GM18502 (cell line): ENCODE measurements at regions not wholly inside any gene's neighbourhood (a gene's known extent, or its start where the extent isn't known, plus 50 kb on each side); places are given as distances from the start of the nearest gene placed in this dataset.
"Not testable (repeated sequence)": the region's sequence is repeated elsewhere in the genome, so short reads cannot be mapped to it uniquely, and the experiment has no call there.

ENCODE experiments used
- ATAC-seq: cut with Tn5 transposase; IDR thresholded peaks from one replicate; pipeline ENCODE4 v1.9.1; 2021; ENCODE audit warnings: mild to moderate bottlenecking; ENCODE audit not compliant: unreplicated experiment, poor library complexity

DNA sequence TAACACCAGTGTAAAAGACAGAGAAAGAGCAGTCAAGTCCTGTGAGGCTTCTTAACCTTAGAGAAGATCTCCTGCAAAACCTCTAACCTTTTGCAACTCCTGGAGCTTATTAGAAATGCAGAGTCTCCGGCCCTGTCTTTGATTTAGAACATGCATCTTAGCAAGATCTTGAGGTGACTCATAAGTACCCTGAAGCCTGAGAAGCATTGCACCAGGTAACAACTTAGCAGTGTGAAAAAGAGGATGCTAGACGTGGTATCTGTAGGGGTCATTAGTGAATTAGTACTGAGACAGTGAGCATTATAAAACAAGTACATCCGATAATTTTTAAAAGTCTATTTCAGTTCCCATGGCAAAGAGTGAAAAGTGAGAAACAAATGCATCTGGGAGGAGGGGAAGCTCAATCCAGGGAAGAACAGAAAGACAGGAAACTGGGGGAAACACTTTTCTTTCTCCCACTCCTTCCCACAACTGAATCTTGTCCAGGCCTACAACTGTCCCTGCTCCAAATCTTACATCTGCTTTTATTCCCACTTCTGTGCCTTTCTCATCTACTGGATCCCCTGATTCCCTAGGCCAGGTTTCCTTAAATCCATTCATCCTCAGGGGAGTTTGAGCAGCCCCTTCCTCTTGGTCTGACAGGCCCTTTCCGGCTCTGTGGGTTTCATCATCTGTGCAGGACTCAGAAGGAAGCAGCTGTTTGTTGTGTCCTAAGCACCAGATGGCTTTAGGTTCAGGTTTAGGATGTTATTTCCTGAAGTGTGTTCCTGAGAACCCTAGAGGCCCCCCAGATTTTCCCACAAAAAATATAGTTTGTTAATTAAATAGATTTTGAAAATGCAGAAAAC lies 128.1 kb upstream of the IL12A start:
- peak; percentile 33 for ATAC-seq

DNA sequence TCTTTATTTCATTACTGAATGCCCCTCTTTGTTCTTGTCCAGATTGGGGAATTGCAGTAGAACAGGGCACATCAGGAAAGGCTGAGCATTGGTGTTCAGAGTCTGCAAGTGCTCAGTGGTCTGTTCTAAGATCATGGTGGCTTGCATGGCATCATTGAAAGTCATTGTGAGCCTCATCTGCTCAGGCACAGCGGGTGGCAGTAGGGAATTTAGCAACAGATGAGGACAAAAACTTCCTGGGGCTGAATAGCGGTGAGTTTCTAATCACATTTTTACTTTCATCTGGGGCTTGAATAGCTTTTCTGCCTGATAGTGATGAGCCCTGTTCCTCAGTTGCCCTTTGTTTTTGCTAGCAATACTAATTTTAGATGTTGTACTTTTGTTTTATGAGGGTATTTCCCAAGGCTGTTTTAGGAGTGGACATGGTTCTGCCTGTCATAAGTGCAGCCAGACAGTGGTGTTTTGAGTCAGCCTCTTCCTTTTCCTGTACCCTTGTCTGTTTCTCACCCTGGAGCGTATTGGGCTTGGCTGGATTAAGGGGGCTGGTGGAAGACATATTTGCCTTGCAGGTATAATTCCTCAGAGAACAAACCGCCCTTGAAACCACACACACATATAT lies 127.2 kb upstream of the IL12A start:
- ATAC-seq = peak; percentile 77

DNA sequence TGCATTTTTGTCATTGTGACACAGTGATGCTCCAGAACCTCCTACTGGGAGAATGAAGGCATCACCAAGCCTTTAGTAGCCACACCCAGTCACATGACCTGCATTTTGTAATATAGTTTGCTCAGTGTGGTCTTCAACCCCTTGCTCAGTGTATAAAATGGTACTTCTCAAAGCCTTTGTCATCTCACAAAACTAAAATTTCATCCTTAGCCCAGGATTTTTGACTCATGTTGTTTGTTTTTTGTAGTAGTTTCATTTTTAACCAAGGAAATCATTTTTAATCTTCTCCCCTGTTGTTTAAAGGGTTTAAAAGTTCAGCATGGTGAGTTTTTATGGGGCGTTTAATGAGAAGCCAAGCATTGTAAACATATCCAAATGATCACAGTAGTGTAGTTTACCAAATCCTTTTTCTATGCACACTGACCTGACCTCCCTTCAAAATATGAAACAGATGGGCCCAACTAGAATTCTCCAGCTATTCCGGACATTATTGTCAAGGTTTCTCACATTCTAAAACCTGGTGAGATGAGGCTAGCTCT lies 123.5 kb upstream of the IL12A start:
- no peak for ATAC-seq

DNA sequence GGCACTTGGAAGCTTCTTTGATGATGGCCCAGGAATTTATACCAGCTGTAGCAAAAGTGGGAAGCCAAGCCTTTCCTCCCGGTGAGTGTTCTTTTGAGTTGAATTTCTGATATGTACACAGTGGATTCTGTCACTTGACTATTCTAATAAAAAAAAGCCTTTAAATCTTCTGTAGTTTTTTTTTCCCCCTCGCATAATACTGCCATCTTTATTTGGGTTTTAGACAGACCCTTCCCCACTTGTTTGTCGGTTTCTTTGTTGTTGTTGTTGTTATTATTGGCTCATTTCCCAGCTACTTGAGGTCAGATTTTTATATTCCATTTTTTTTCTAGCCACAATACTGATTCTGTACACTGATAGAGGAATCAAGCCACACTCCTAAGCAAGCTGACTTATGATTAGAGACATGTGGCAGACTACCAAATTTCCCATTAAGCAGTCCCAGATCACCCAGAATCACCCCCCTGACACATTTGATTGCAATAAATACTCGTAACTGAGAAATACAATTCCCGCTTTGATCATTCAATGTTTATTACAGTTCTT lies 122.4 kb upstream of the IL12A start:
- ATAC-seq = no peak

DNA sequence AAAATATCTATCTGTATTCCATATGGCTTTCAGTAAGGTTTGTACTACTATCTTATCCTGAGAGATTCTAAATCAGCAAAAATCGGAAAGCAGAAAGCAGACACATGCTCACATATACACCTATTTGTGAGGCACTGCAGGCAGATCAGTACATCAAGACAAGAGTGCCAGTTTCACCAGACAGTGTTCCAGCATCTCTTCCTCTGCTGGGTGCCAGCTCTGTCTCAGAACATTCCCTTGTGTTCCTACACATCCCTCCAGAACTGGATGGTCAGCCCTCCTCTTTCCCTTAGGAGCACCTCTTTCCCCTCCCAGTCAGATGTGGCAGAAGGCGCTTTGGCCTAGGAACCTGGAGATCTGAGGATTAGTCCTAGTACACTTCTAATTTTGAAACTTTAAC lies 121.3 kb upstream of the IL12A start:
- no peak for ATAC-seq

DNA sequence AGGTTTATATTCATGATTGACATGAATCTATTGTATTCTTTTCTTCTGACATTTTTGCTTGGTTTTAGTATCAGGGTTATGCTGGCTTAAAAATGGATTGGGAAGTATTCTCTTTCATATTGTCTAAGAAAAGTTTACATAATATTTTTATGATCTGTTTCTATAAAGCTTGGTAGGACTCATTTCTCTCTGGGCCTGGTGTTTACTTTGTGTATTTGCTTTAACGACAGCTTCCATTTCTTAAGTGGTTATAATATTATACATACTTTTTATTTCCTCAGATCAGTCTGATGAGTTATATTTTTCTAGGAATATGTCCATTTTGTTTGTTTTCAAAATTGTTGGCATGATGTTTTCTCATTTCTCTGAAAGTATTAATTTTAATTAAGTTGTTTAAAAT lies 117.9 kb upstream of the IL12A start:
- no peak for ATAC-seq

DNA sequence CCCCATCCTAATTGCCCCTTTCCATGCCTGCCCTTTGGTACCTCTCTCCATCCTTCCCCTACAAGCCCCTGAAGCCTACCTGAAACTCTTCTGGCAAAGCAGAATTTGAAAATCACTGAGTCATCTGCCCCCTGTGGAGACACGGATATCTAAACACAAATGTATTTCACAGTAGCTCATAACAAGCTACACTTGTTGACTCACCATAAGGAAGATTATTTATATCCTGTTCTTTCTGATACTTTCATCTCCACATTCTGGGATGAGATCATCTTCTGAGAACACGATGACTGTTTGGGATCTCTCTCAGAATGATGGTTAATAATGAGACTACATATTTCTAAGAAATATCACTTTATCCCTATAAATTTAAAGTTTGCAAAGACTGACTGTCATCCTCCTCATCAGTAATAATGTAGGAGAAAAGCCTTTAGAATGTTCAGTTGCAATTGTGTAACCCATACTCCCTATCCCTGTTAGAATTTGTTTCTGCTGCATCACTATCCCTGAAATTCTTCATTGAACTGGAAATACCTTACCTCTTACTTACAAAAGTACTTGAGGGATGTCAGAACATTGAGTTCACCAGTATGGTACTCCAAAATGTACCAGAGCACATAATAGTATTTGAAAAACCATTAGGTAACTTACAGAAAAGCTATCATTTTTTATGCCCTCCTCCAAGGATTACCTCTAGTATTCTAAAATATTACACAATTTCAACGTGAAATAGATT lies 116.1 kb upstream of the IL12A start:
- peak; percentile 67 for ATAC-seq

DNA sequence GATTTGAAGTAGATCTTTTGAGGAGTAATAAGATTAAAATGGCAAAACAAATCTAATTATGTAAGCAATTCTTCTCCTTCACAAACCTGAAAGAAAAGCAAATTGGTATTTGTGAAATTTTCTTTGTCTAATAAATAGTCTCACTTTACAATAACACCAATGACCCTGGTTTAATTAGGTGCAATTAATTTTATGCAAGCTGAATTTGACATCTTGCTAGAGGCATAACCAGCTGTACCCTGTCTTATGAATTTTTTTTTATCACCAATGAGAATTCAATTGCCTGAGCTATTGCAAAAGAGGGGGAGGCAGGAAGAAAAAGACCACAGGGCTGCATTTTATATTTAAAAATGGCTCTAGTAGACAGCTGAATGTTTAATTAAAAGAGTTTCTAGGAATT lies 113.5 kb upstream of the IL12A start:
- no peak for ATAC-seq

DNA sequence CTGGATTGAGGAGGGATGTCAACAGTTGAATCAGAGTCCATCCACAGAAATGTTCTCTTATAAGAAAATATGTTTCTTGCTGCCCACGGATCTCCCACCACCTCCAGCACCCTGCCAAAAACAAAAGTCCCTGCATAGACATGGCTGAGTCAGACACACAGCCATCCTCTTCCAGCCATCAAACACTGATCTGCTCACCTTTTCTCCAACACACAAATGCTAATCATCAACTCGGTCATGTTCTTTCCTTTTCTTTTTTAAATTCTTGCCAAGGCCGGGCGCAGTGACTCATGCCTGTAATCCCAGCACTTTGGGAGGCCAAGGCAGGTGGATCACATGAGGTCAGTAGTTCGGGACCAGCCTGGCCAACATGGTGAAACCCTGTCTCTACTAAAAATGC lies 110.7 kb upstream of the IL12A start:
- ATAC-seq = no peak

DNA sequence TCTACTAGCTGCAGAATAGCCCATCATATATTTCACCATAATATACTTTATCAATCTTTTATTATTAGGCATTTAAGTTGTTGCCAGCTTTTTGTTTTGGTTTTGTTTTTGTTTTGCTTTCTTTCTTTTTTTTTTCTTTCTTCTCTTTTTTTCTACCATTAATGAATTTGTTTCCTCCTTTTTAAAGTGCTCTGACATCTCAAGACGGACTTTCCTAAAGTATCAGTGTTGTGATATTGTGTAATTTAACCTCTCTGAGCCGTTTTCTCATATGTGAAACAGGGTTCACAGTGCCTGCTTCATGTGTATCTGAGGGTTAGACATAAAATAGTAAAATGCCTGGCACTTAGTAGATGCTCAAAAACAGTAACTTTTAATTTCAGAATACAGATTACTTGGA lies 109.5 kb upstream of the IL12A start:
- no peak for ATAC-seq

DNA sequence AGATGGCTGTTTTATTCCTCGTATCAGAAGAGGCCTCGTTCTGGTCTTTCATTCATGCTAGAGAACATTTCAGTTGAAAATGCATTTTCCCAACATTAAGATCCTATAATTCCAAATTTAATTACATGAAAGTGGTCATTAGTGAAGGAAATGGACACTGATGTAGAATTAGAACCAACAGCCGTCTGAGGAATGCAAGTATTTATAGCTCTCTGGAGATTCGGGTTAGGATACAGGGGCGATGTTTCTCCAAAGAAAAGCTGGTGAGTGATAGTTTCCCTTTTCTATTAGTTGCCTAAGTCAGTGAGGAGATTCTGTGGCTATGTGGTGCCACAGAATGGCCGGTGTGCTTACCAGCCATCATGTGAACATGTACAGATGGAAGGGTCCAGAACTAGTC lies 109.0 kb upstream of the IL12A start:
- no peak for ATAC-seq

DNA sequence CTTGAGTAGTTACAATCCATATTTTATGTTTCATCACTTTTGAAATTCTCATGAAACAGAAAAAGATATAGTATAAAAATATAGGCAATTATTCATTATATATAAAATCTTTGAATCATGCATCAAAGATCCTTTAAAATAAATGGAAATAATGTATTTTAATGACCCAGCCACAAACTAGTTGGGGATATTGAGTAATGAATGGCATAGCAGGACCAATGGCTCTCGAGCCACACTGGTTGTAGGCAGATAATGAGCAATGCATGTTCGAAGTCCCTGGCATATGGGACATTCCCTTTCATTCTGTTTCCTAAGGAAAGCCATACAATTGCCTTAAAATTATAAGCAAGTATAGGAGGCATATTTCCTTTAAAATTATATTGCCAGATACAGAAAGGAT lies 107.4 kb upstream of the IL12A start:
- ATAC-seq = no peak

DNA sequence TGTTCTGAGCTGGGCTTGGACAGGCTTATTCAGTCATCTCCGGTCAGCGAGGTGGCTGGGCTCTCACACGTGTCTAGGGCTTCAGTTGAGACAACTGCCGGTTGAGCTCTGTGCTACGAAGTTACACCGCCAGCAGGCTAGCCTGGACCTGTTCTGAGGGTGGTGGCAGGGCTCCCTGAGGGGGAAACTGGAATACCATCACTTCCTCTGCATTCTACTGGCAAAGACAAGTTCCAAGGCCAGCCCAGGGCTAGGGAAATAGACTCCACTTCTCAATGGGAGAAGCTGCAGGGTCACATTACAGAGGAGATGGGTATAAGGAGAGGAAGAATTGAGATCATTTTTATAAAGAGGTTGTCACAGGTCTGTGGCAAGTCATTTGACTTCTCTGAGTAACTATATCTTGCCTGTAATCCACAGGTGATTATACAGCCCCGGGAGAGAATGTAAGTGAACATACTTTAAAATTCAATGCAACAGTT lies 106.8 kb upstream of the IL12A start:
- no peak for ATAC-seq

DNA sequence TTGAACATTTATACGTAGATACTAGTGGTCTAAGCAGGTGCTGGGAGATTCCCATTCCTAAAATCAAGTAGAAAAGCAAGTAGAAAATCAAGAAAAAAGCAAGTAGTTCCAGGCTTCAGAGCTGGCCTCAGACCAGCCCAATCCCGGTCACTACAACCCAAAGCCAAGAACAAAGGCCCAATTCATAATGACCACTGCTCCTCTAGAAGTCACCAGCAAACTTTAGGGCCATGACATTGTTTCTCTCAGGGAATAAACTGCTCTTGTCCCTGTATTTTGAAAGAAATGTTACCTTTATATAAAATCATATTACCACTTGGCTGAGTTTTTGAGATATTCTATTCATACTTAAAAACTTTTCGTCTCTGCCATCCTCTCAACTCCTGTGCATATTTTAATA lies 106.3 kb upstream of the IL12A start:
- ATAC-seq = no peak

DNA sequence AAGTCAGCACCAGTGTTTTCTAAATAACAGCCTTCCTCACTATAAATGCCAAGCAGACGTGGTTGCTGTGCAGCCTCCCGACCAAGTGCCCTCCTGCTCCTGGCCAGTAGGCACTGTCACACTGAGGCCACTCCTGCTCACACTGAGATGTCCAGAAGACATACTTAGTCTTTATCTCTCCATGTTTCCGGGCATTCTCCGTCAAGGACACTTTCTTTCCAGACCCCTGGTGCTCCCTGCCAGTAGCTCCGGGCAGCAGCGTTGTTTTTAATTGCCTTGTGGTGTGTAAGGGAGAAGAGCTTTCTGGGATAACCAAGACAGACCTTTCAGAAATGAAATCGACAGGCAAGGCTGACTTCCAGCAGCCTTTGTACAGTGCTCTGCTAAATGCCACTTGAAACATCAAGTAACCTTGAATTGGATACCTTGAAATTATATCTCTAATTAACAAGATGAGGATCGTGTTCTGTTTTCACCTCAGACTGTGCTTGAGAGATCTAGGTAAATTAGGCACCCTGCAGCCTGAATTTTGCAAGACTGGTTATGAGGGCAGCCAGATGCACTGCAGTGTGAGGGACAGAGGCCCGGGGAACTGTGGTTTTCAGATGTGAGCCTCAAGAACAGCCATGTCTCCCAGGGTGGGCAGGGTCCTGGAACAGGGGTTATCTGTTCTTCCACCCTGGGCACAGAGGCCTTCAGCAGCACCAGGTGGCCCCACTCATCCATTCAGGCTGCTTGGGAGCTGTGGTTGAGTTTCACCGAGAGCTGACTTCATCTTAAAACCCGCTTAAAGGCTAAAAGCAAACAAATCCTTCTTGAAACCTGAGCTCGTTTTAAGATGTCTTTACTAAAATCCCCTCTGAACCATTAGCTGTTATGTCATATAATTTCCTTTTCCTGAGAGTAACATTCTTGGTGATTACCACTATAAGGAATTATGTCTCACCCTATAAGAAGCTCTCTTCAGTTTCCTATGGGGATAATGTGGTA lies 105.5 kb upstream of the IL12A start:
- no peak for ATAC-seq

DNA sequence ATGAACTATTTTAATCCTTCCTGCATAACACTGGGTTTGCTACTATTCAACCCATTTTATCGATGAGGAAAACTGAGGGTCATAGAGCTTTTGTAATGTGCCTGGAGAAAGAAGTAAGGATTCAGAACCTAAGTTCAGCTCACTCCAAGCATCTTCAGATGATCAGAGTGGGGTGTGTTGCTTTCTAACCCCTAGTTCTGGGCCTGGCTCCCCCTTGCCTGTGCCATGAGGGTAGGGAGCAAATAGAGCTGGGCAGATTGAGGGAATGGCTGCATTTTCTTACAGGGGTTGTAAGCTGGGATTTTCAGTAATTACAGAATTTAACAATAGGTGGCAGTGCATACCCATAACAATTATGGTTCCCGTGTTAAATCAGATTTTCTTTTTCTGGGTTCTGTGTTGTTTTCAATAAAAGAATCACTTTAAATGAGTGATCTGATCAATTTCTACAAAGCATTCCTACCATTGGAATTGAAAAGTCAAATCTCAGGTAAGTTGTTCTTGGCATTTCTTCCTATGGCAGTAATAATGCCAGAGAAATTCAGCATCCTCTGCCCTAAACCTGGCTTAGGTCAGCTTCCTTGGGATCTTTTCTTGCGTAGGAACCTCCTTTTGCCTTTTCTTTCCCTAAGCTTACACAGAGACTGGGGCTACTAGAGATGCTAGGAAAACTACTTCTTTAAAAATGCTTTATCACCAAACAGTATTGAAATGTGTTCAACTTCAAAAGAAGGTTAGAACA lies 103.8 kb upstream of the IL12A start:
- peak; percentile 66 for ATAC-seq

DNA sequence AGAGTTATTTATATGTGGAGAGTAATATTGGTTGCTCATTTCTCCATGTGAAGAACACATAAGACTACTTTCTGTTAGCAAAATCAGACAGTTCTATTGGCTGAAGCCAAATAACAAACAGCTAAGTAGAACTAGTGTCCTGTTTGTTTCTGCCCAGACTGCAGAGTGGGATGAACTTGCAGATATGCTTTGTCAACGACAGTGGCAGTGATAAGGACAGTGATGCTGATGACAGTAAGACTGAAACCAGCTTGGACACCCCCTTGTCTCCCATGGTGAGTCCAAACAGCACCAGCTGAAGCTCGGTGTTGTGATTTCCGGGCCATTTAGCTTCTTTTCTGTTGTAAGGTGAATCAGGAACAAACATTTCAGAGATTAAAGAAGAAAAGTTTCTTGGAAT lies 102.6 kb upstream of the IL12A start:
- ATAC-seq = peak; percentile 65

DNA sequence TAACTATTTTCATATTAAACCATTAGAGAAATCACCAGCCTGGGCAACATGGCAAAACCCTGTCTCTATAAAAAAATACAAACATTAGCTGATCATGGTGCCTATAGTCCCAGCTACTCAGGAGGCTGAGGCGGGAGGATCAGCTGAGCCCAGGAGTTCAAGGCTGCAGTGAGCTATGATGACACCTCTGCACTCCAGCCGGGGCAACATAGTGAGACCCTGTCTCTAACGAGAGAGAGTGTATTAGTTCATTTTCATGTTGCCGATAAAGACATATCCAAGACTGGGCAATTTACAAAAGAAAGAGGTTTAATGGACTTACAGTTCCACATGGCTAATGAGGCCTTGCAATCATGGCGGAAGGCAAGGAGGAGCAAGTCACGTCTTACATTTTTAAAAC lies 102.1 kb upstream of the IL12A start:
- ATAC-seq = not testable (repeated sequence)

DNA sequence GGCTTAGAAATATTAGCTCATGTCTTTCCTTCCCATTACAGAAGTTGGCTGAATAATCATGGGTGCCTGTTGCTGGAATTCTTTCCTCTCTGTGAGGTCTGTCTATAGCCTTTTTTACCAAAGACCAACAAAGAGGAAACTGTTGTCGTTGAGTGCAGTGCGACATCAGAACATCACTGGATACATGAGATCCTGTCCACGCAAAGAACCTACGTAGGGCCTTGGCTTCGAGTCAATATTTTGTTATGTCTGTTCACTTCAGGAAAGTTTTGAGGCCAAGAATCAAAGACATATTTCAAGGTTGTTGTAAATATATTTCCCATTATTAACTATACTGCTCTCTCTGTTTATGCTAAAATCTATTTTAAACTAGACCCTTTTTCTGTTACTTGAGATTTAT lies 101.5 kb upstream of the IL12A start:
- ATAC-seq = no peak
